Erythroblast (primary cell): ENCODE measurements at regions not wholly inside any gene's neighbourhood (a gene's known extent, or its start where the extent isn't known, plus 50 kb on each side); places are given as distances from the start of the nearest gene placed in this dataset.

ENCODE experiments used
- GATA1 ChIP-seq: IDR thresholded peaks from 2 replicates; pipeline ENCODE4 v1.6.1; 2011; ENCODE audit warnings: low read depth, mild to moderate bottlenecking, control low read depth, low read length, moderate library complexity
- POLR2A ChIP-seq: IDR thresholded peaks from 2 replicates; pipeline ENCODE4 v1.6.1; 2011; ENCODE audit warnings: mild to moderate bottlenecking, low read length

GRCh38 chr17:79294459-79295071 is 219.9 kb downstream of the ENGASE start:
- TF ChIP-seq POLR2A (no peak), GATA1 (no peak)
